ENCODE measurements at regions not wholly inside any gene's neighbourhood (a gene's known extent, or its start where the extent isn't known, plus 50 kb on each side); places are given as distances from the start of the nearest gene placed in this dataset.
A peak's percentile ranks its signal among the peaks of the same experiment; 100 is the strongest.

GRCh38 chr13:82879921-82880320 lies 1002.4 kb downstream of the SLITRK1 start:
- no peak overlapping the region for H3K4me3 ChIP-seq (ENCODE audit: low read depth, low read length)
- no peak for DNase-seq (ENCODE audit: low read depth)
- no peaks in the 10 kb centered on the region for H3K27me3 ChIP-seq (ENCODE audit: control insufficient read depth, insufficient read depth, low read length)
- no peak for TF ChIP-seq CTCF (IDR thresholded peaks at IDR 0.05; ENCODE audit: insufficient read depth, low read length, poor library complexity, severe bottlenecking)
- no peaks in the 10 kb centered on the region for H3K36me3 ChIP-seq (ENCODE audit: control insufficient read depth, insufficient read depth, low read length)

- Histone ChIP-seq H3K4me3 (ENCODE audit: low read depth, low read length) (no peak overlapping the region), H3K27me3 (ENCODE audit: control insufficient read depth, insufficient read depth, low read length) (no peaks in the 10 kb centered on the region), H3K36me3 (ENCODE audit: control insufficient read depth, insufficient read depth, low read length) (no peaks in the 10 kb centered on the region)
- DNase-seq (ENCODE audit: low read depth), result no peak
- TF ChIP-seq CTCF (IDR thresholded peaks at IDR 0.05; ENCODE audit: insufficient read depth, low read length, poor library complexity, severe bottlenecking), result no peak
These were observed 1003.7 kb downstream of the SLITRK1 start for GRCh38 chr13:82878536-82878935.

- no peak for TF ChIP-seq CTCF (IDR thresholded peaks at IDR 0.05; ENCODE audit: insufficient read depth, low read length, poor library complexity, severe bottlenecking)
- Histone ChIP-seq H3K27me3 (ENCODE audit: control insufficient read depth, insufficient read depth, low read length) (no peaks in the 10 kb centered on the region), H3K36me3 (ENCODE audit: control insufficient read depth, insufficient read depth, low read length) (no peaks in the 10 kb centered on the region), H3K4me3 (ENCODE audit: low read depth, low read length) (no peak overlapping the region)
- DNase-seq (ENCODE audit: low read depth), result no peak
These were observed 1015.0 kb downstream of the SLITRK1 start for GRCh38 chr13:82867284-82867683.

GRCh38 chr13:82850644-82851043 lies 1031.6 kb downstream of the SLITRK1 start:
- Histone ChIP-seq H3K36me3 (ENCODE audit: control insufficient read depth, insufficient read depth, low read length) (no peaks in the 10 kb centered on the region), H3K4me3 (ENCODE audit: low read depth, low read length) (no peak overlapping the region), H3K27me3 (ENCODE audit: control insufficient read depth, insufficient read depth, low read length) (no peaks in the 10 kb centered on the region)
- DNase-seq (ENCODE audit: low read depth), result no peak
- no peak for TF ChIP-seq CTCF (IDR thresholded peaks at IDR 0.05; ENCODE audit: insufficient read depth, low read length, poor library complexity, severe bottlenecking)

GRCh38 chr13:82848766-82849165 lies 1033.5 kb downstream of the SLITRK1 start:
- no peaks in the 10 kb centered on the region for H3K27me3 ChIP-seq (ENCODE audit: control insufficient read depth, insufficient read depth, low read length)
- H3K36me3 ChIP-seq (ENCODE audit: control insufficient read depth, insufficient read depth, low read length), result no peaks in the 10 kb centered on the region
- no peak for TF ChIP-seq CTCF (IDR thresholded peaks at IDR 0.05; ENCODE audit: insufficient read depth, low read length, poor library complexity, severe bottlenecking)
- no peak for DNase-seq (ENCODE audit: low read depth)
- H3K4me3 ChIP-seq (ENCODE audit: low read depth, low read length), result no peak overlapping the region

GRCh38 chr13:82847595-82847994 lies 1034.7 kb downstream of the SLITRK1 start:
- Histone ChIP-seq H3K36me3 (ENCODE audit: control insufficient read depth, insufficient read depth, low read length) (no peaks in the 10 kb centered on the region), H3K4me3 (ENCODE audit: low read depth, low read length) (no peak overlapping the region), H3K27me3 (ENCODE audit: control insufficient read depth, insufficient read depth, low read length) (no peaks in the 10 kb centered on the region)
- TF ChIP-seq CTCF (IDR thresholded peaks at IDR 0.05; ENCODE audit: insufficient read depth, low read length, poor library complexity, severe bottlenecking), result peak; percentile 28
- DNase-seq (ENCODE audit: low read depth), result no peak
